AML-193 (cell line): ENCODE measurements at regions not wholly inside any gene's neighbourhood (a gene's known extent, or its start where the extent isn't known, plus 50 kb on each side); places are given as distances from the start of the nearest gene placed in this dataset.
"Not testable (repeated sequence)": the region's sequence is repeated elsewhere in the genome, so short reads cannot be mapped to it uniquely, and the experiment has no call there.

Experiments used
- DNase-seq, 2 experiments: peaks; one replicate each; lab custom pipeline; 2025; lab: John Stamatoyannopoulos, UW

DNA sequence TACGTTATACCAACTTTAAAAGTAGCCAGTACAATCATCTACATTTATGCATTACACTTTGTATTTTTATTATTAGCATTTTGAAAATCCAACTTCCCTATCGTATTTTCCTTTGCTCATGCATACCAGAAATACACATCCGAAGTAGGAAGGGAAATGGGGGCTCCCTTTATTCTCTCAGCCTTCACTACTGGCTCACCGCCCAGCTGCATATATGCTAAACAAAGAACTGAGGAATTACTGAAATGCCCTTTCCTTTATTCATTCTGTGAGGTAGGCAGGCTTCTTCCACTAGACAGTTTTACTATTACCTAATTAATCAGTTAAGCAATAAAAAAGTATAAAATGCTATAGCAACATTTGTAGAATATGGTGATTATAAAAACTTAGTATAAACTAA lies 291.6 kb downstream of the KLF12 start:
- DNase-seq, result no peak

DNA sequence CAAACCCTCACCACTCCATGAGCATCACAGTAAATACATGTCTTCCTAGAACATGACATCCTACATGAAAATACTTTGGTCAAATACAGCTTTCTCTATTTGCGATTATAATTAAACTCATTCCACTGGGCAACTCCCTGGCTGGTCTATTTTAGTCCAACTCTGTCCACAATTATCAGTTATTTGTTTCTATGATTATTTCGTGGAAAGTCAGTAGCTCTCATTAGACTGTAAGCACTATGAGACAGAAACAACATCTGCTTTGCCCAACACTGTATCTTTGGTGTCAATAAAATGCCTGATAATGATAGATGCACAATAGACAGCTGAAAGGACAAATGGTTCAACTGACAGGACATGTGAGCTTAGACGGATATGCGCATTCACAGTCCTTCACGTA lies 292.0 kb downstream of the KLF12 start:
- DNase-seq, result no peak

DNA sequence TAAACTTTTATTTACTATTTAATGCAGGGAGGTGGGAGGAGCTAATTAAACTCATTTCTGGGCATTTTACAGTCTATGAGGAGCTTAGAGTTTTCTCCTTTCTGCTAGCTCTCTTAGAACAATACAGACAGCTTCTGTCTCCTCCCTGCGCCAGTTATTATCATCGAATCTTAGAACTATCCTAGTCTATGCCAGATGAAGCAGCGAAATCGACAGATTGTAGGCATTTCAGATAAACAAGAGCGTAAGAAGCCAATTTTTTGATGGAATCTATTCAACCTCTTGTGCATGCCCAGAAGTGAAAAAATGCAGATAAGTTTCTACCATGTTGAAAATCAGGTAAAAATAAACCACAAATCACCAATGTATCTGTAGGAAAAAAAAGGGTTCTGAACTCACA lies 297.1 kb downstream of the KLF12 start:
- no peak for DNase-seq

DNA sequence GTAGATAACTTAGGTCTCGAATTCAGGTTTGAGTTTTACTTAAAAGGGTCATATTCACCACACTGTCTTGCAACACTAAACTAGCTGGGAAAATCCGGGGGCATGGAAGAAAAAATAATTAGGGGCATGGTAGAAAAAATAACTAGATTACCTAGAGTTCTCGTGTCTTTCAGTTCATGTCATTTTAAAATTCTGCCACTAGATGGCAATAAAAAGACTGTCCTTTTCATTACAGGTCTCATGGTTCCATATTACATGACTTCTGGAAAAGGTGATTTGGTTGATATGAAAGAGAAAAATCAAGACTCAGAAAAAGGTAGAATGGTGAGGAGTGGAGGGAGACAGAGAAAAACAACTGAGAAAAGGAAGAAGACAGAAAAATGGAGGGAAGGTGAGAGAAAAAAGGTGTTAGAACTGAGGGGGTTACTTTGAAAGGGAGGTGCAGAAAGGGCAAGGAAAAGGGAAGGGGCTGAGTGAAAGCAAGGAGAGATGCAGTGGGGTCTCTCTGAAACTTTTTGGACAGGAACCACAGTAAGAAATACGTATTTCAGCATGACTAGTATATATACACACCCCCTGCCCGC lies 299.0 kb downstream of the KLF12 start:
- DNase-seq, result peak; percentile 45 to 55

DNA sequence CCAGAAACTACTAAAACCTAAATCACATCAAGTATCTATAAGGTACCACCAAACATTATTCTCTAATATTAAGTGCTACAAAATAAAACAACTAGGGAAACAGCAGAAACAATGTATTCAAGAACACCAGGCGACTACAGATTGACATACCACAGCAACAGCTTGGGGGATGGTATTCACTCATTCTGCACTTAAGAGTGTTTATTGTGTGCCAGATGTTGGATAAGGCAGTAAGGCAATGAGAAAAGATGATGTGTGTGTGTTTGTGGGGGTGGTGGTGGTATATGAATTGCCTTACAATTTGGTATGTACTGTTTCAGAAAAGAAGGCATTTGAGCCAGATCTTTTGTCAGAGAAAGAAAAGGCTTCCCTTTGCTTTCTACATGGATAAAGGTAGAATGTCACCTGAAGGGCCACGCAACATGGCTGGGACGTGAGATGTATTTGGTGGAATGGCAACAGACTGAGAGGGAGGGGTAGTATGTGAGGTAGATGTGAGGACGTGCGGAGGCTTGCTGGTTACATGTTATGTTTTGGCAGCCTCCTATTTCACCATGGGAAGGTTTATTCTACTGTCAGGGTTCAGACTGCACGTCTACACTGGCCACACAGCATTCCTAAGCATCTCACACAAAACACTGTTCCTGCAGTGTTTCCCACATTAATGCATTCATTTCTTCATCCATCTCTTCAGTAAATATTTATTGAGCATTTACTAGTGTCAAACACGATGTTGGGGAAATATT lies 300.7 kb downstream of the KLF12 start:
- DNase-seq, result no peak

DNA sequence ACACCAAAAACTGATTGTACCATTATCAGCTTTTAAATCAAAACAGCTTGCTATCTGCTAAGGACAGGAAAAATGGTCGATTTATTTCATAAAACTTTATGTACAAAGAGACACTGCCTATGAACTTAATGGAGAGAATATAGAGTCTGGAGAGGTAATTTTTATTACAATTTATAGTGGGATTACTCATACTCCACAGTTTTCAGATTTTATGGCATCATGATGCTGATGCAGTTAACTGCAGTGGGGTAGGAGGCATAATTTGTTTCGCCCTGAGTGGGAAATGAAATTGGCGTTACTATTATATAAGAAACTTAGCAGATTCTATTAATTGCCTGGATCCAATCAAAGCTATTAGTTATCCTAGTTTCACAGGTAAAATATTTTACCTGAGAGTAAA lies 301.4 kb downstream of the KLF12 start:
- no peak for DNase-seq

DNA sequence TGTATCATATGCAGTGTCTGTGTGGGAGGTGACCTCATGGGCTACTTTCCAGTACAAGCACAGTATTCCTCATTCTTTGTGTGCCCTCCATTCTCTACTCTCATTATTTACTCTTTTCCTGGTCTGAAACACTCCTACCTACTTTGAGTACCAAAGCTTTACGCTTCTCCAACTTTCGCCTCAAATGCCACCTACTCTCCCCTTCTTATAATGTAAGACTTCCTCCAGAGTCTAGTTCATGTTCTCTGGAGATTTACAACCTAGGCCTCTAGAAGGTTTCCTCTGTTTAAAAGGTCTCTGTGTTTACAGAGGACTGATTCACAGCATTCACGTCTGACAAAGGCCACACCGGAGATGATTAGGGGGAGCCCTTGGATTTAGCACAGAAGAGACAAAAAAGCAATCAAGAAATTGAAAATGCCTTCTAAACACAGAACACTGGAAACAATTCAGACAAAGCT lies 302.0 kb downstream of the KLF12 start:
- no peak for DNase-seq

DNA sequence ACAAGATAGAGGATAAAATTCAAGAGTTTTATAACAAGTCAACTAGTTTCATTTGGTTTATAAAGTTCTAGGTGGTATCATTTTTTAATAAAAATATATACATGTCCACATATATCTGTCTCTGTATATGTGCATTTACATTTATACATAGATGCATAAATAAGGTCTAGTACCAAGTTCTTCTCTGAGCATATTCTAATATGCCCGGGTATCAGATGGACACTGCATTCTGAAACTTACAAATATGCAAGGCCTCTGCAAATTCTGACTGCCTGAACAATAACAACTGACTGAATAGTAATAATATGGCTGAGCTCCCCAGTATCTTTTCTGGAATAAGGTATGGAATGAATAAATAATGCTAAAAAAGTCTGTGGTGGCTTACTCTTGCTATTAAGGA lies 304.8 kb downstream of the KLF12 start:
- no peak for DNase-seq

DNA sequence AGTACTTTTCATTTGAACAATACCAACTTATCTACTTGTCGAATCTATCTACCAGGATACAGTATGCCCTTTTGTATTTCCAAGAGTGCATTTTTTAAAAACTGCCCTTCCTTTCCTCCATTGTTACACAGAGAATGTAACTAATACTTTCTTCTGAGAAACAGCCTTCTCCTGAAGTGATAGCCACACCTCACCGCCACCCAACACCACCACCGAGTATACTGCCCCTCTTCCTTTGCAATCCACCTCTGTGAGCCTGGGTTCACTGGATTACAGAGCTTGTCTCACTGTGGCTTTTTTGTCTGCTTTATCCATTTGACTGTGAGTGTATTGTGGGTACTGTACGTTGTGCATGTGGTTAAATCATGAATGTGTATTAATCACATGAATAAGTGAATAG lies 305.4 kb downstream of the KLF12 start:
- DNase-seq, result no peak

DNA sequence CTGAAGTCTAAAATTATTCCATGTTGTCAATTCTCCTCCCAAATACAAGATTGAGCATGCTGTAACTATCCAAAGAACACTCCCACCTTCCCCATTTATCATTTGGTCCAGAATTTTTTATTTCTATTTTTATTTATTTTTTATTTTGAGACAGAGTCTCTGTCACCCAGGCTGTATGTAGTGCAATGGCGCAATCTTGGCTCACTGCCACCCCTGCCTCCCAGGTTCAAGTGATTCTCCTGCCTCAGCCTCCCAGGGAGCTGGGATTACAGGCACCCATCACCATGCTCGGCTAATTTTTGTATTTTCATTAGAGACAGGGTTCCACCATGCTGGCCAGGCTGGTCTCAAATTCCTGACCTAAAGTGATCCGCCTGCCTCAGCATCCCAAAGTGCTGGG lies 306.8 kb downstream of the KLF12 start:
- DNase-seq, result no peak

DNA sequence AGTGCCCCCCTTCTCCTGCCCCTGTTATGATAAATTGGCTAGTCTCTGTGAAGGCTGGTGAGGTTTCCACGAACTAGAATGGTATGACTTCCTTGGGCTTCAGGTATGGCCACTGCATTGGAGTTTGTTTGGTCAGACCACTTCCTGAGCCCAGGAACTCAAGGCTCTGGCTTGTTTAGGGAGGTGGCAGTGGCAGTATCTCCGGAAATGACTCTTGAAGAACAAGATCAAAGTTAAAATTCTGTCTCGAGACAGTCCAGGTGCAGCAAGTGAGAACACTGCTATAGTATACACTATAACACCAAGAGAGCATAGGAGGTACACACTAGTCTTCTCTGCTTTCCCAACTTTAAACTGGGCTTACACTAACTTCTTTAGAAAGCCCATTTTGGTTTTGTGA lies 309.1 kb downstream of the KLF12 start:
- no peak for DNase-seq

DNA sequence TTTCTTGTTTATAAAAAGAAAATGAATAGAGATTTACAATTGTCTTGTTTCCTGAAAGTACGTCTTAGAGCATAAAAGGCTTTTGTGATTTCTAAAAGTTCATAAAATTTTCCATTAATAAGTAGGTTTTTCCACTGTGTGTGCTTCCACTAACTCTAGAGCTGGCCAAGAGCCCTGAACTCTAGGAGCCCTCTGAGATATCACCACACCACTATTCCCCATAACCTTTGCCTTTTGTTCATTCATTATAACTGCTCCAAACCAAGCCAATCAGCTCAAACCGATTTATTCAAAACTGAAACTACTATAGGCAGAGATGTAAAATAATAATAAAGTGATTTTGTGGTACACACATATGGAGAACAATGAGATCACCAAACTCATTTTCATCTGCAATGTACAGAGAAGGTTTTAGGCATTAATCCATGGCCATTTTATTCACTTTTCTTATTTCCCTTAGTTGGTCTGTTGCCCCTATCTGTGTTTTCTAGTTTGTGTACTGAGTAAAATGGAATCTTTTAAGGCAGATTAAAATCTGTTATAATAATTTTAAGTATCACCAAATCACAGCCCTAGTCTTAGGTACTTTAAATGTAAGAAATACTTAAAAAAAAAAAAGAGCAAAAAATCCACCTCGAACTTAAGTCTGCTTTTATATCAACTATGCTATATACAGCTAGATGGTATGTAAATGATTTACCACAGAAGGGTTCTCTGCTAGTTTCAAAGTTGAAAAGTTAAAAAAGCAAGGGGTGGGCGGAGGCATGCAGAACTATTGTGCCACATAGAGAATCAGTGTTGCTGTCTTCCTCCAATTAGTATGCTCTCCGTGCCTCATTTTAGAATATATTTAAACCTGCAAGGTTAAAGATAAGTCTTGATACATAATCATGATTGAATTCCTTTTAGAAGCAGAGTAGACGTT lies 311.3 kb downstream of the KLF12 start:
- DNase-seq, result no peak

DNA sequence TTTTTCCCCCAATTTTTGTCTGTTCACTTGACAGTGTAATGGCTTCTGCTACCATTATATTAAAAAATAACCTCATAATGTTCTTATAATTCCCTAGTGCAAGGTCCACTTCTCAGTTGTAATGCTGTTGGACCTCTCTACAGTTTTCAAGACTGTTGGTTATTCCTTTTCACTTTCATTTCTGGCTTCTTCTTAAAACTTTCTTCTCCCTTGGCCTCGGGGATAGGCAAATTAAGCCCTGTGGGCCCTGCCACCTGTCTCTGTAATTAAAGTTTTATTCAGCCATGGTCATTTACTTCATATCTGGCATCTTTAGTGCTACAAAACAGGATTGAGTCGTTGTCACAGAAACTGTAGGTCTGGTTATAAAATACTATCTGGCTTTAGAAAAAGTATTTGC lies 313.5 kb downstream of the KLF12 start:
- DNase-seq, result no peak

DNA sequence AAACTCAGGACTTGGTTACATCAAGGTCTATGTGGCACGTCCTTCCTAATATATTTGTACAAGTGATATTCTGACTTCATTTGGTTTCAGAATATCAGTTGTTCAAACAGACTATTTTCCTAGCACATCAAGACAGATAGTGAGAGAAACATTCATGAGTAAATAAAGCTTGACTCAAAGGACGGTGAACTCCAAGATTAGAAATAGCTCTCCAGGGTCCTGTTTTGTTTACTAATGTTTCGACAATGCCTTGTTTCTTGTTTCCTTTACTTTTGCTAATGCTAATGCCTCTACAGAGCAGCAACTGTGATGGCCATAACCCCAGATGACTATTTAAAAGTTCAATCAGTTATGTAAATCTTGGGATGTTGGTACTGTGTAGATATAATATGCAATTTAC lies 313.9 kb downstream of the KLF12 start:
- DNase-seq, result no peak

DNA sequence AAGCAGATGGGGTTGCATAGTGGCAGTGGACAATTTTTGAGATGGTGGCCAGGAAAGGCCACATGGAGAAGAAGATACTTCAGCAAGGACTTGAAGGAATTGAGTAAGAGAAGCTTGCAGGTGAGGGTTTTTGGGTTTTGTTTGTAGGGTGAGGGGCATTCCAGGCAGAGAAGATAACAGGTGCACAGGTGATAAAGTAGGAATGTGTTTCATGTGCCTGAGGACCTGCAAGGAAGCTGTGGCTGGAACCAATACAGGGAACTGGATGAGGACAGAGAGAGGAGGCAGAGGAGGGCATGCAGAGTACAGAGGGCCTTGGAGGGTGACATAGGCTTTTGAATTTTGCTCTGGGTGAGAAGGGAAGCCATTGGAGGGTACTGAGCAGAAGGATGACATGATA lies 314.5 kb downstream of the KLF12 start:
- no peak for DNase-seq

DNA sequence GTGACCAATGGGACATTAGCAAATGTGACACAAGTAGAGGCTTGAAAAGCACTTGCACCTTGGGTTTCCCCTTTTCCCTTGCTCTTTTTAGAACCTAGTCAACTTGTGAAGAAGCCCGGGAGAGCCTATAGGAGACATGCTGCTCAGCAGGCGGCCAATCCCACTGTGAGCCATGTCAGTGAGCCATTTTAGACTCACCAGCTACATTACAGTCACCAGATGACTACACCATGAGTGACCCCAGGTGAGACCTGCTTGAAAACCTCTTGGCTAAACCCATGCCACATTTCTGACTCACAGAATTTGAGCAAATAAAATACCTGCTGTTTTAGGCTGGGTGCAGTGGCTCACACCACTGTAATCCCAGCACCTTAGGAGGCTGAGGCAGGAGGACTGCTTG lies 317.5 kb downstream of the KLF12 start:
- no peak for DNase-seq

DNA sequence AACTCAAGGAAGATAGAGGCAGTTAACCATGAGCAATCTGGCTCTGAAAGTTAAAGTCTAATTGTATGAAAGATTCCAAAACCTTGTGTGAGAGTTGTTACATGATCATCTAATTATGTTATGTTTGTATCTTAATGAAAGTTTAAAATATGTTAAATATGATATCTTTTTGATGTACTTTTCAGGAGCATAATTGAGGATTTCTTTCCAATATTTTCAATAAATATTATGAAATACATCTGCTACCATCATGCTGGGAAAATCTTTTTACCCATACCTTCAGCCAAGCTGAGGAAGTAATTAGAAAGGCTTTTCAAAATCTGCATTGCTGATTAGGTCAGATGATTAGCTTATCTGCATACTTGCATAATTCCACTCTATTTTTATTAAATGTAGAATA lies 318.4 kb downstream of the KLF12 start:
- no peak for DNase-seq

DNA sequence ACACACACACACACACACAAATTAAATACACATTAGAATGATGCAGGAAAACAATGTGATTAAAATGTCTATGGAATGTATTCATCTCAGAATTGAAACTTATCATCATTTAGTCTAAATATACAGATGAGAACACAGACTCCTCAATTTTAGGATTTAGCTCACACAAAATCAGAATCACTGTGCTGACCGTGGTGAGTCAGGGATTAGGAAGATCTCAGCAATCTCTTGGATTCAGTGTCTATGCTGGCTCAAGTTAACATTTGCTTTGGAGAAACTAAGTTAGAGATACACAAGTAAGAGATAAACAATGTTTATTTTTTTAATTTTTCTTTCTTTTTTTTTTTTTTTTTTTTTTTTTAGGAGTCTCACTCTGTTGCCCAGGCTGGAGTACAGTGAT lies 323.6 kb downstream of the KLF12 start:
- no peak for DNase-seq

DNA sequence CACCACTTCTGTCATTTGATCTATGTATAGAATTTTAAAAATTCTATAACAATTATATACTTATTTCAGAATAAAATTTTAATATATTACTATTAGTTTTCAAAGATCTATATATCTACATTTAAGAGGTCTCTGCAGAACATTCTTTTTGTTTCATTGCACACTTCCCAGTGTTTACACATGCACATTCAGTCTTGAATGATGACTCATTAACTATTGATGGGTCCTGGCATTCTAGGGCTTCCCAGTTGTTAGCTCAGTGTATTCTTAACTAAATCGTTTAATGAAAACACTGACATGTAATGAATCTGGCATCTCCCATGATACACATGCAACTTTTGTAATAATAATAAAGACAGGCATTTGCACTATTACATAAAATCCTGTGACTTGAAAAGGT lies 324.6 kb downstream of the KLF12 start:
- DNase-seq, result no peak

DNA sequence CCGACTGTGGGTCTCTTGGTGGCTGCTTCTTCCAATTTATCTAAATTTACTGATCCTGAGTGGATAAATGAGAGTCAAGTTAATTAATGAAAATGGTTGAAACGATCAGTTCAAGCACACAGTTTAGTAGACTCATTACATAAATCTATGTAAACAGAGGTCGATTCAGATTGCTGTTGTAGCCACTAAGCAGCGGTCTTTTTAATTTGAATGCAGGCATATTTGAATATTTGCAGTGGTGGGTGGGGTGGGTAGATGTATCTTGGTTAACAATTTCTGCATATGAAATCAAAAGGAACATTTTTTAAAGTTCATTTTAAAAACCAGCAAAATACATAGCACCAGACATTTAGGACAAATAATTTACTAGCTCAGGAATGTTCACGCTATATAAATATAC lies 325.9 kb downstream of the KLF12 start:
- no peak for DNase-seq

DNA sequence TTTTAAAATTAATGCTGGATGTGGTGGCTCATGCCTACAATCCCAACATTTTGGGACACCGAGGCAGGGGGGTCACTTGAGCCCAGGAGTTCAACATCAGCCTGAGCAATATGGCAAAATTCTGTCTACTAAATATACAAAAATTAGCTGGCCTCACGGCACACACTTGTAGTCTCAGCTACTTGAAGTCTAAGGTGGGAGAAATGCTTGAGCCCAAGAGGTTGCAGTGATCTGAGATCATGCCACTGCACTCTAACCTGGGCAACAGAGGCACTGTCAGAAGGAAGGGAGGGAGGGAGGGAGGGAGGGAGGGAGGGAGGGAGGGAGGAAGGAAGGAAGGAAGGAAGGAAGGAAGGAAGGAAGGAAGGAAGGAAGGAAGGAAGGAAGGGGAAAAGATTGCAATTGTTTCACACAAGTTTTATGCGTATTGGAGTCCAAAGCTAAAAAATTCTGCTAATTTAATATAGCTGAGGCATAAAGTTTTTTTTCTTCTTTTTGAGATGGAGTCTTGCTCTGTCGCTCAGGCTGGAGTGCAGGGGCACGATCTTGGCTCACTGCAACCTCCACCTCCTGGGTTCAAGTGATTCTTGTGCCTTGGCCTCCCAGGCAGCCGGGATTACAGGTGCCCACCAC lies 328.8 kb downstream of the KLF12 start:
- DNase-seq, result not testable (repeated sequence)

DNA sequence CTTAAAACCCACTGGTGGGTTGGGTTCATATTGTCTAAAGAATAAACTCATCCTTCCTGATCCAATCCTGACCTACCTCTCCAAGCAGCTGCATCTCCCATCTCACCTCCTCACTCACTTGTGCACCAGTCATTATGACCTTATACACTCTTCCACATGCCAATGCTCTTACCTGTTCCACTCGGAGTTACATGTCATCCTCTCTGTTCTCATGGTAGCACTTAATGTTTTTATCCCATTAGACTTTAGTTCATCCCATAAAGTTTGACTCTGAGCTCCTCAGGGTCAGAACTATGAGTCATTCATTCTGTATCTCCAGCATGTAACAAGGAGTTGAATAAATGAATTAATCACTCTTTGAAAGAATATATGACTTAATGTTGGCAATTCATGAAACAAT lies 330.2 kb downstream of the KLF12 start:
- no peak for DNase-seq

DNA sequence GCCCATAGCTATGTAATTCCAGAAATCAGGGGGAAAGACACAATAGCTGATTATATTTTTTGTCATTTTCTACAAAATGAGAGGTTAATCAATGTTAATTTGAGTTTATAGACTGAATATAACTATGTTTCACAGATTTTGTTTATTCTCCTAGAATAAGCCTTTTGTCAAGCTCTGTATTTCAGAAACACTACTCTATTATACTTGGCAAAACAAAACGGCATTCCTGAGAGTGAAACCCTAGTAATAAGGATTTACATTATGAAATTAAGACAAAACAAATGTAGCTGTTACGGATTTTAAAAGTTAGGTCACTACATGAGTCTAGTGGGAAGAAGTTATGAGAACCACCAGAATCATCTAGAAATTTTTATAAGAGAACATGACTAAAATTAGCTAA lies 334.2 kb downstream of the KLF12 start:
- DNase-seq, result no peak
